ENCODE measurements at regions not wholly inside any gene's neighbourhood (a gene's known extent, or its start where the extent isn't known, plus 50 kb on each side); places are given as distances from the start of the nearest gene placed in this dataset.

GRCh38 chr13:80094526-80094925 lies 246.4 kb downstream of the SPRY2 start:
- TF ChIP-seq CTCF (IDR thresholded peaks at IDR 0.05; ENCODE audit: control insufficient read depth, extremely low read depth, insufficient read depth): no peak
- DNase-seq (ENCODE audit: low read depth): no peak
- H3K4me3 ChIP-seq (ENCODE audit: low read depth, low read length): no peak overlapping the region

- no peak for DNase-seq (ENCODE audit: low read depth)
- TF ChIP-seq CTCF (IDR thresholded peaks at IDR 0.05; ENCODE audit: control insufficient read depth, extremely low read depth, insufficient read depth): no peak
- no peak overlapping the region for H3K4me3 ChIP-seq (ENCODE audit: low read depth, low read length)
Measured at GRCh38 chr13:80093888-80094287, 247.0 kb downstream of the SPRY2 start.

- no peak for DNase-seq (ENCODE audit: low read depth)
- no peak for TF ChIP-seq CTCF (IDR thresholded peaks at IDR 0.05; ENCODE audit: control insufficient read depth, extremely low read depth, insufficient read depth)
- no peak overlapping the region for H3K4me3 ChIP-seq (ENCODE audit: low read depth, low read length)
Measured at GRCh38 chr13:80086304-80086721, 254.6 kb downstream of the SPRY2 start.

- TF ChIP-seq CTCF (IDR thresholded peaks at IDR 0.05; ENCODE audit: control insufficient read depth, extremely low read depth, insufficient read depth): no peak
- no peak for DNase-seq (ENCODE audit: low read depth)
- no peak overlapping the region for H3K4me3 ChIP-seq (ENCODE audit: low read depth, low read length)
Measured at GRCh38 chr13:80083853-80084676, 256.9 kb downstream of the SPRY2 start.

GRCh38 chr13:80083081-80083852 lies 257.7 kb downstream of the SPRY2 start:
- no peak for TF ChIP-seq CTCF (IDR thresholded peaks at IDR 0.05; ENCODE audit: control insufficient read depth, extremely low read depth, insufficient read depth)
- DNase-seq (ENCODE audit: low read depth): no peak
- H3K4me3 ChIP-seq (ENCODE audit: low read depth, low read length): no peak overlapping the region

GRCh38 chr13:80082396-80083080 lies 258.4 kb downstream of the SPRY2 start:
- TF ChIP-seq CTCF (IDR thresholded peaks at IDR 0.05; ENCODE audit: control insufficient read depth, extremely low read depth, insufficient read depth): no peak
- no peak for DNase-seq (ENCODE audit: low read depth)
- H3K4me3 ChIP-seq (ENCODE audit: low read depth, low read length): no peak overlapping the region

Measured in LNCaP clone FGC (cell line).